ENCODE measurements at regions not wholly inside any gene's neighbourhood (a gene's known extent, or its start where the extent isn't known, plus 50 kb on each side); places are given as distances from the start of the nearest gene placed in this dataset.

GRCh38 chr1:221157026-221157761 lies 278.0 kb downstream of the HLX start:
- TF ChIP-seq POLR2AphosphoS5 (IDR thresholded peaks at IDR 0.05) = no peak
- TF ChIP-seq EZH2 (IDR thresholded peaks at IDR 0.05; ENCODE audit: borderline replicate concordance, insufficient read depth, low read length, poor library complexity, severe bottlenecking) = no peak
- TF ChIP-seq, protein P1, sequence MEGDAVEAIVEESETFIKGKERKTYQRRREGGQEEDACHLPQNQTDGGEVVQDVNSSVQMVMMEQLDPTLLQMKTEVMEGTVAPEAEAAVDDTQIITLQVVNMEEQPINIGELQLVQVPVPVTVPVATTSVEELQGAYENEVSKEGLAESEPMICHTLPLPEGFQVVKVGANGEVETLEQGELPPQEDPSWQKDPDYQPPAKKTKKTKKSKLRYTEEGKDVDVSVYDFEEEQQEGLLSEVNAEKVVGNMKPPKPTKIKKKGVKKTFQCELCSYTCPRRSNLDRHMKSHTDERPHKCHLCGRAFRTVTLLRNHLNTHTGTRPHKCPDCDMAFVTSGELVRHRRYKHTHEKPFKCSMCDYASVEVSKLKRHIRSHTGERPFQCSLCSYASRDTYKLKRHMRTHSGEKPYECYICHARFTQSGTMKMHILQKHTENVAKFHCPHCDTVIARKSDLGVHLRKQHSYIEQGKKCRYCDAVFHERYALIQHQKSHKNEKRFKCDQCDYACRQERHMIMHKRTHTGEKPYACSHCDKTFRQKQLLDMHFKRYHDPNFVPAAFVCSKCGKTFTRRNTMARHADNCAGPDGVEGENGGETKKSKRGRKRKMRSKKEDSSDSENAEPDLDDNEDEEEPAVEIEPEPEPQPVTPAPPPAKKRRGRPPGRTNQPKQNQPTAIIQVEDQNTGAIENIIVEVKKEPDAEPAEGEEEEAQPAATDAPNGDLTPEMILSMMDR (IDR thresholded peaks at IDR 0.05; ENCODE audit: poor library complexity, severe bottlenecking) = no peak
- TF ChIP-seq RAD21 (conservative IDR thresholded peaks at IDR 0.05) = no peak
